LNCaP clone FGC (cell line): ENCODE measurements at regions not wholly inside any gene's neighbourhood (a gene's known extent, or its start where the extent isn't known, plus 50 kb on each side); places are given as distances from the start of the nearest gene placed in this dataset.

Source experiments
- DNase-seq: peaks from one replicate; pipeline ENCODE4 v3.0.0-alpha.2; 2011; ENCODE audit warnings: low read depth
- H3K4me3 ChIP-seq: 2 replicates; pipeline ENCODE4 v1.5.1; 2011; ENCODE audit warnings: mild to moderate bottlenecking, low read depth, low read length, control low read depth
- TF ChIP-seq, protein P1 (sequence below): IDR thresholded peaks from 2 replicates; pipeline ENCODE4 v1.5.1; 2012; ENCODE audit warnings: mild to moderate bottlenecking; ENCODE audit not compliant: control insufficient read depth, insufficient read depth; ENCODE audit errors: extremely low read depth

DNA sequence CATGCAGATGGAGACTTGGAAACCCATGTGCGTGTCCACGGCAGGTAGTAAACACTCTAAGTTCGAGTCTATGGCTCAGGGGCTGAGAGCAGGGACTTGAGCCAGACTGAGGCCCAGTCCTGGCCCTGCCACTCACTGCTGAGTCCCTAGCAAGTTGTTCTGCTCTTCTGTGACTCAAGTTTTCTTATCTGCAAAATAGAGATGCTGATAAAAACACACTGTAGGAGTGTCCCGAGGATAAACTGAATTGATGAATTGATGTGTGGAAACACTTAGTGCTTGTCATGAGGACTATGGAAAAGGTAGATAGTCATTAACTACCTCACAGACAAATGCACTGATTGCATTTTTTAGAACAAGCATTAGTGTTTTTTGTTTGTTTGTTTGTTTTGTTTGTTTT is 73.2 kb downstream of the BOLA3 start:
- H3K4me3 ChIP-seq = no peak overlapping the region
- no peak for DNase-seq
- TF ChIP-seq, protein P1, sequence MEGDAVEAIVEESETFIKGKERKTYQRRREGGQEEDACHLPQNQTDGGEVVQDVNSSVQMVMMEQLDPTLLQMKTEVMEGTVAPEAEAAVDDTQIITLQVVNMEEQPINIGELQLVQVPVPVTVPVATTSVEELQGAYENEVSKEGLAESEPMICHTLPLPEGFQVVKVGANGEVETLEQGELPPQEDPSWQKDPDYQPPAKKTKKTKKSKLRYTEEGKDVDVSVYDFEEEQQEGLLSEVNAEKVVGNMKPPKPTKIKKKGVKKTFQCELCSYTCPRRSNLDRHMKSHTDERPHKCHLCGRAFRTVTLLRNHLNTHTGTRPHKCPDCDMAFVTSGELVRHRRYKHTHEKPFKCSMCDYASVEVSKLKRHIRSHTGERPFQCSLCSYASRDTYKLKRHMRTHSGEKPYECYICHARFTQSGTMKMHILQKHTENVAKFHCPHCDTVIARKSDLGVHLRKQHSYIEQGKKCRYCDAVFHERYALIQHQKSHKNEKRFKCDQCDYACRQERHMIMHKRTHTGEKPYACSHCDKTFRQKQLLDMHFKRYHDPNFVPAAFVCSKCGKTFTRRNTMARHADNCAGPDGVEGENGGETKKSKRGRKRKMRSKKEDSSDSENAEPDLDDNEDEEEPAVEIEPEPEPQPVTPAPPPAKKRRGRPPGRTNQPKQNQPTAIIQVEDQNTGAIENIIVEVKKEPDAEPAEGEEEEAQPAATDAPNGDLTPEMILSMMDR = no peak

DNA sequence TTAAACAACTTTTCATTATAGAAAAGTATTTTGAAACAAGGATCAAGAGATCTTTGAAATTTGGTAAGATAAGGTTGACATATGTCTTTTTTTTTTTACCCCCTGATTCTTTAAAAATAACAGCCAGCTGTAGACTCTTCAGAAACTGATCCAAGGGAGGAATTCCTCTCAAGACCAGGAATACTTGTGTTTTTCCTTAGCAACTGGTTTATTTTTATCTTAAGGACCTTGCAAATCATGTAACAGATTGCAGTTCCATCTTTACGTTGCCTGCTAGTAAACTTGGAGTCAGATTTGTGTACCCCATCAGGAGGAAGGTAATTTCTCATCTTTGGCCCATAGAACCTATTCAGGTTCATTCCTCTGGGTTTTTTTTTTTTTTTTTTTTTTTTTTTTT is 71.6 kb downstream of the BOLA3 start:
- H3K4me3 ChIP-seq = no peak overlapping the region
- DNase-seq = no peak
- TF ChIP-seq, protein P1 = no peak

DNA sequence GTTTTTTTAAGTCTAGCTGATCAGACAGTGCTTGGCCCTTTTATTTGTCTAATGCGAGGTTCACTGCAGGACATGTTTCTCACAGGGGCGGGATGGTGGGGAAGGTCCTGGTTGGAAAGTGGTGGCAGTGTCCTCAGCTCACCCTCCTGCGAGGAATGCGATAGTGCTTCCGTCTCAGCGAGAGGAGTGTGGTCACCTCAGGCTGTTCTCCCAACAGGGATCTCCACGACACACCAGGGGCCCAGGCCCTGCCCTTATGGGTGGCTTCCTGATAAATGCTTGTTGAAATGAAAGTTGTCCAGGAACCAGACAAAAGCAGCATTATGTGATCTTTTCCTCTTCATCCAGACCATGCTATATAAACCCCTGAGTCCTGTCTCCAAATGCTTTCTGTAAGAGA is 70.1 kb downstream of the BOLA3 start:
- no peak overlapping the region for H3K4me3 ChIP-seq
- DNase-seq = no peak
- TF ChIP-seq, protein P1 = no peak

DNA sequence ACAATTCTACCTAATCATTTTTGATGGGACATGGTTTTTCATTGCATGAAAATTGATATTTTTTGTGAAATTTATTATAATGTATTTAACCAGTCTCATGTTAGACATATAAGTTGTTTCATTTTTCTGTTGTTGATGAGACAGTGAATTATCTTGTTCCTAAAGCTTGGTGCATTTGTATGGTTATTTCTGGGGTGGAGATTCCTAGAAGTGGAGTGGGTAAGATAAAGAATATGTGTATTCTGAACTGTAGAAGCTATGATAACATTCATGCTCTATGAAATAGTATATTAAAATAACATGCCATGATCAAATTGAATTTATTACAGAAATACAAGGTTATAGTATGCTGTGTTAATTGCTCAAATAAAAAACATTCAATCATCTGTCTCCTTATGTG is 69.2 kb downstream of the BOLA3 start:
- no peak overlapping the region for H3K4me3 ChIP-seq
- no peak for DNase-seq
- TF ChIP-seq, protein P1 = no peak

DNA sequence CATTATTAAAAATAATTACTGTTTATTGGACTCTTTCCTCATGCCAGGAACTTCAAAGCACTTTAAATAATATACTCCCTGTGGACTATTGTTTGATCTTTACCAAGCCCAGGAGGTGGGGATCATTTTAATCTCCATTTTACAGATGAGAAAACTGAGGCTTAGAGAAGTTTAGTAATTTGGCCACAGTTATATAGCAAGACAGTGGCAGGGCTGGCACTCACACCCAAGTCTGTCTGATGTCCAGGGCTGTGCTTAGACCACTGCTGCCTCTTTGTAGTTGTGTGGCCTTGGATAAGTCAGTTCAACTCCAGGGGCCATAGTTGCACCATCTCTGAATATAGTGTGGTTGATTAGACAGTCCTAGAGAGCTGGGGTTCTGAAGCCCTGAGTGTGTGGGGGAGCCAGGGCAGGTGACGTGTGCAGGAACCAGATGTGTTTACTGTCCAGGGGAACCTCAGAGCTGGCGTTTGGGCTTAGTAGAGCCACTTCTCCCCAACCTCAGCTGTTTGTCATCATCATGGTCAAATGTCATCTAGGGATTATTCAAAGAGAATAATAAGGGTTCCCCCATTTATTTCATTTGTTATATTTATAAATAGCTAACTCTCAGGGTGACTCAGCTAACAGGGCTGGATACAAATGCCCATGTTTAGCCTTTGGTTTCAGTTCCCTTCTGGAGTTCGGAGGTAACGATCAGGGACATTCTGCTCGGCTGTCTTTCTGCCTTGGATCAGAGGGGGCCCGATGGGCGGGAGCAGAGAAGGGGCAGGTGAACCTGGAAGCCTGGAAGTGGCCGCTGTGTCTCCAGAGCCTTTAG is 68.0 kb downstream of the BOLA3 start:
- no peak for DNase-seq
- no peak overlapping the region for H3K4me3 ChIP-seq
- TF ChIP-seq, protein P1 = no peak

DNA sequence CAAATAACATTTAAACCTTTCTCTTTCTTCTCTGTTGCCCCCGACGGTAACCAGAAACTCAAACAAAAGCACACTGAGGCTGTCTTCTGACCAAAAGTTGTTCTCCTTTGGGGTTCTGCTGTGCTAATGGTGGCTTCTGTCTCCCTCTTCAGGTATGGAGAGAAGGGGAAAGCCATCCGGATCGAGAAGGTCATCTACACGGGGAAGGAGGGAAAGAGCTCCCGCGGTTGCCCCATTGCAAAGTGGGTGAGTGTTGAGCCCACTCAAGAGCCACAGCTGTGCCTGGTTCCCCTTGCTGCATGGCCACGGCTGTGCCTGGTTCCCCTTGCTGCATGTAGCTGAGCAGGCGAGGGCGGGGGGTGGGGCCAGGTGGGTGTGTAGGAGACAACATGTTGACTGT is 67.4 kb downstream of the BOLA3 start:
- TF ChIP-seq, protein P1 = no peak
- no peak overlapping the region for H3K4me3 ChIP-seq
- DNase-seq = no peak
